ENCODE measurements at regions not wholly inside any gene's neighbourhood (a gene's known extent, or its start where the extent isn't known, plus 50 kb on each side); places are given as distances from the start of the nearest gene placed in this dataset.

- TF ChIP-seq EZH2 (IDR thresholded peaks at IDR 0.05) (no peak), CTCF (IDR thresholded peaks at IDR 0.05) (no peak), EZH2phosphoT487 (IDR thresholded peaks at IDR 0.05) (no peak)
Measured at GRCh38 chr6:920512-920911, 227.6 kb upstream of the EXOC2 start.
